ENCODE measurements at regions not wholly inside any gene's neighbourhood (a gene's known extent, or its start where the extent isn't known, plus 50 kb on each side); places are given as distances from the start of the nearest gene placed in this dataset.

- no peak for TF ChIP-seq SUZ12 (IDR thresholded peaks at IDR 0.05)
- TF ChIP-seq BHLHE40 (IDR thresholded peaks at IDR 0.05; ENCODE audit: borderline replicate concordance): no peak
- no peak for TF ChIP-seq FOXA1 (IDR thresholded peaks at IDR 0.05)
- TF ChIP-seq ELF4 (IDR thresholded peaks at IDR 0.05): no peak
- TF ChIP-seq FOXM1 (IDR thresholded peaks at IDR 0.05; ENCODE audit: borderline replicate concordance): no peak
Measured at GRCh38 chr5:62068554-62068953, 237.5 kb upstream of the KIF2A start.
